ENCODE measurements at regions not wholly inside any gene's neighbourhood (a gene's known extent, or its start where the extent isn't known, plus 50 kb on each side); places are given as distances from the start of the nearest gene placed in this dataset.

- DNase-seq (ENCODE audit: low spot score) = no peak
These were observed 410.7 kb upstream of the JAG1 start for GRCh38 chr20:11084508-11084907.

- DNase-seq (ENCODE audit: low spot score) = no peak
These were observed 413.2 kb upstream of the JAG1 start for GRCh38 chr20:11086970-11087369.

GRCh38 chr20:11090751-11091150, 417.0 kb upstream of the JAG1 start:
- no peak for DNase-seq (ENCODE audit: low spot score)

- no peak for DNase-seq (ENCODE audit: low spot score)
These were observed 417.7 kb upstream of the JAG1 start for GRCh38 chr20:11091511-11091910.

DNA sequence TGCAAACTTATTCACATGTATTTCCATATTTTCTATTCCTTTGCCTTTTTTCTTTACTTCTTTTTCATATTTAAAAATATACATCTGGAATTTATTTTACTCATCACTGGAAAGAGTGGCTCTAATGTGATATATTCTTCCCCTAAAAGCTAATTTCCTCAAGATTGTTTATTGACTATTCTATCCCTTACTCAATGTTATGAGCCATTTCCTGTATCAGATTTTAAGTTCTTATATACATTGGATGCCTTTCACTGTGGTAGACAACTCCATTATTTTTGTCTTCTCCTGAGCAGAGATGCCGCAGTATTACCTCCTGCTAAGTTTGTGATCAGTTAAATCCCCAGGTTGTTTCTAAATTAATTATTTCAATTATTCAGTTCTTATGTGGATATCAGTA, 418.4 kb upstream of the JAG1 start:
- DNase-seq (ENCODE audit: low spot score) = no peak

- no peak for DNase-seq (ENCODE audit: low spot score)
These were observed 420.4 kb upstream of the JAG1 start for GRCh38 chr20:11094196-11094595.

DNA sequence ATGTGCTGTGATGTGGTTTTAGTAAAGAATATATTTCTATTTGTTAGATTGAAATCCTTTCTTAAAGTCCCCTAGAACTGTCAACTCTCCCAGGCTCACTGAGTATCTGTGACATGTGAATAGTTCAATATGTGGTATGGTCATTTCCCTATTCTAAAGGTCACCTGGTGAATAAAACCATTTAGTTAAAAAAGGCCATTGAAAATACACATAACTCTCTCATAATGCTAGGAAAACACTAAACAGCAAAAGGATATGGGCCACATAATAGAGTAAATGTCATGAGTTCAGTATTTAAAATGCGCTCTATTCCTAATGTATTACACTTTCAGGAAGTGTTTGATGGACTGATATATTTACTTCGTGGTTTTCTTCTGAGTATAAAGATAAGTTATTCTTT, 420.9 kb upstream of the JAG1 start:
- DNase-seq (ENCODE audit: low spot score) = no peak

DNA sequence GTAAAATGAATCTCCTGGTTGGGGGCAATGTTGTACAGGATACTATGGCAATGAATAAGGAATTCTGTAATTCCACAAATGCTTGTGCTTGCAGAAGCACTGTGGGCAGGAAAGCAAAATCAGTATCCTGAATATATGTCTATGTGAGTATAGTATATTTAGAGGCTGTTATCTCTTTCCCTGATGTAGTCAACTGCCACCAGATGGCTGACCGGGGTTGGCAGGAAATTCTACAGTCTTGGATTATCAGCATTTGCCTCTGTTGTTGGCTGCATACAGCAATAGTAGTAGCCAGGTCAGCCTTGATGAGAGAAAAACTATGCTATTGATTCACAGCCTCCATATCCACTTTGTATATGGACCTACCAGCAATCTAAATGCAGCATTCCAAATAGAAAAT, 425.1 kb upstream of the JAG1 start:
- DNase-seq (ENCODE audit: low spot score) = no peak

DNA sequence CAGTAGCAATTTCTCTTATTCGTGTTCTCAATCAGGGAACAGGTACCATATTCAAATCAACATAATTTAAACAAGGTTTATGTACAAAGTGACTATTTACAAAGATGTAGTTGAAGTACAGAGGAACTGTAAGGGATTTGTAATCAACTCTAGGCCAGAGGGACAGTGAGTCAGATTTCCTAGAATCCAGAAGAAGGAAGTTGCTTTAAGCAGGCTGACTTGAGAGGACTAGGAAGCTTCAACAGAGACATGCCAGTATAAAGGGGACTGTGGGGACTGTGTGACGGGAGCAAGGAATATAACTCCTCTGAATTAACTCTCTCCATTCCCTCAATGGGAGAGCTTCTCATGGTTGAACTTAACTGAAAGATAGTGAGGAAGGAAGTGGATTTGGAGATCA, 427.4 kb upstream of the JAG1 start:
- no peak for DNase-seq (ENCODE audit: low spot score)

- DNase-seq (ENCODE audit: low spot score) = no peak
These were observed 427.9 kb upstream of the JAG1 start for GRCh38 chr20:11101696-11102095.

GRCh38 chr20:11103866-11104265, 430.1 kb upstream of the JAG1 start:
- DNase-seq (ENCODE audit: low spot score) = no peak

DNA sequence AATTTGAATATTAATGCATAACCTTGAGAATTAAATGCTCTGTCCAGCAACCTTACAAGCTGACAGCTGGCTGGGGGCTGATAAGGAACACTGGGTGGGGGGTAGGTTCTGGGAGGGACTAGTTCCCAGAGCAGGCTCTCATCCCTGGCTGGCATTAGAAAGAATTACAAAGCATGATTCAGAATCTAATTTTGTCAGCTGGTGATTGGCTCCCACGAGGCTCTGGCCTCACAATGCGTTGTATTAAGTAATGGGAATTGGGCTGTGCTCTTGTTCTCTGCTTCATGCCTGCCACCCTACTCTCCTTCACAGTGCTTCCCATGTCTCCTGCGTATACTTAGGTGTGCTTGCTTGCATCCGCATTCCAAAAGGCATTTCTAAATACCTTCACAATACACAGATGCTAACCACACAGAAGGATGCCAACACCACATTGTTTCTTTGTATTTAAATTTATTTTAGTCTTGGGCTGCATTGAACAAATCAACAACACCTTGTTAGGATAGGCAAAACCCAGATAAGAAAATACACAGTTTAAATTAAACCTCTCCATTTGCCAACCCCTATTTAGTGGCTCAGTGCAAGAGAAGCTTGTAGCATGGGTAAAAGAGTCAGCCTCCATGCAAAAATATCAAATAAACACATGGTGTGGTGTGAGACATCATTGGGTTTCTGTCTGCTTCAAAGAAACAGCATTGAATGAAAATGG, 434.5 kb upstream of the JAG1 start:
- no peak for DNase-seq (ENCODE audit: low spot score)

GRCh38 chr20:11110535-11110934, 436.7 kb upstream of the JAG1 start:
- no peak for DNase-seq (ENCODE audit: low spot score)

- no peak for DNase-seq (ENCODE audit: low spot score)
These were observed 437.4 kb upstream of the JAG1 start for GRCh38 chr20:11111191-11111590.

GRCh38 chr20:11112832-11113231, 439.0 kb upstream of the JAG1 start:
- peak; percentile 23 for DNase-seq (ENCODE audit: low spot score)

- no peak for DNase-seq (ENCODE audit: low spot score)
These were observed 440.6 kb upstream of the JAG1 start for GRCh38 chr20:11114382-11114781.

- DNase-seq (ENCODE audit: low spot score) = peak; percentile 62
These were observed 444.2 kb upstream of the JAG1 start for GRCh38 chr20:11117808-11118528.

DNA sequence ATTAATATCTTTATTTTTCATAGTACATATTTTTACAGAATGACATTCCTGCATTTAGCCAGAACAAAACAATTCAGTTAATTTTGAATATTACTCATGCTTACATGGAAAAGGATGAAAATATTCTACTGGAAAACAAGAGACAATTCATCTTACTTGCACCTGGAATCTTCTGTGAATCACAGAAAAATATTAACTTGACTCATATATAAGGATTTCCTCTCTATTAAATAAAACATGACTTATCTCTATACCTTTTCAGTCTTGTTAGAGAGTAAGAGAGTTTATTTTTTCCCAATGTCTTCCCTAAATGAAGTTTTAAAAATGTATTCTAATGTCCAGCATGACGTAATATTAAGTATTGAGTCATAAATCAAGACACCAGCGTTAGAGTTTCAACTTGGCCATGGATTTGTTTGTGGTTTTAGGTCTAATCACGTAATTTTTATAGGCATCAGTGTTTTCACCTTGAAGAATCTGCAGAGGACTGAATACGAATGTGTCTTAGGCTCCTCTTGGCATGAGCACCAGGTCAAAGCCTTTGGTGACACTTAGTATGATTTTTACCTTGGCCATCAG, 445.1 kb upstream of the JAG1 start:
- DNase-seq (ENCODE audit: low spot score) = no peak

GRCh38 chr20:11119573-11119972, 445.8 kb upstream of the JAG1 start:
- no peak for DNase-seq (ENCODE audit: low spot score)

GRCh38 chr20:11120431-11120830, 446.6 kb upstream of the JAG1 start:
- no peak for DNase-seq (ENCODE audit: low spot score)

- no peak for DNase-seq (ENCODE audit: low spot score)
These were observed 451.2 kb upstream of the JAG1 start for GRCh38 chr20:11124849-11125505.

DNA sequence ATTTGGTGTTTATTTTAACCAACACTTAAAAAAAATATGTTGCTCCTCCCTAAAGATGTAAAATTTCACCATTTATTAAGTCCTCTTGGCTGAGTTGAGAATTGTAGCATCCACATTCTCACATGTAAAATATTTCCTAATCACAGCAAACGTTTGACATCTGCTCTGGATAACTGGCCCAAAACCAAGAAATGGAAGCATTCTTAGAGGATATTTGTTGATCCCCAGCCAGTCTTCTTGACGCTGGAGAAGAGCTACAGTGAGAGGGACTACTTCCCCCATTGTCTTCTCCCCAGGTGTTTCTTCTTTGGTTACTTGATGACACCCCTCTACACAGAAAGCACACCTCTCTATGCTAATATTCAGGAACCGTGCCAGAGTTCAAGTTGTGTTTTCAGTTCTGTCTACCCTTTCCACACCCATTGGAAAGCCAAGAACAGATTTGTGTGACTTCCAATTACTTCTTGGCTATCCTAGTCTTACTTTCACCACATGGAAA, 454.5 kb upstream of the JAG1 start:
- no peak for DNase-seq (ENCODE audit: low spot score)

DNA sequence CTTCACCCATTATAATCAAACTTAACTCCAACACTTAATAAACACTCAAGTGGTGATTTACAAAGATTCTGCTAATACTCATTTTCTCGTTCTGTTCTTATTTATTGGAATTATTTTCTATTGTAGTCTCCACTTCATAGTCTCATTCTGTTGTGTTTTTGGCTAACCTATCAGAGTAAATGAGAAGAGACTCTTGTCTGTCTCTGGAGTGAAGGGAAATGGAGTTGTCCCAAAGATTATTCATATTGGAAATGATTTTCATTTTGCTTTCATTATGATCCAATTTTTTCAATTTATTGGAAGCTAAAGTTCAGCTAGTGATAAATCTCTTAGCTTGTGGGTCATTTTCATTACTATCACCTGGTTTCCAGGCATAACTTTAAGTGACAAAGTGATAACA, 454.9 kb upstream of the JAG1 start:
- DNase-seq (ENCODE audit: low spot score) = no peak
